ENCODE measurements at regions not wholly inside any gene's neighbourhood (a gene's known extent, or its start where the extent isn't known, plus 50 kb on each side); places are given as distances from the start of the nearest gene placed in this dataset.
"Not testable (repeated sequence)": the region's sequence is repeated elsewhere in the genome, so short reads cannot be mapped to it uniquely, and the experiment has no call there.

DNA sequence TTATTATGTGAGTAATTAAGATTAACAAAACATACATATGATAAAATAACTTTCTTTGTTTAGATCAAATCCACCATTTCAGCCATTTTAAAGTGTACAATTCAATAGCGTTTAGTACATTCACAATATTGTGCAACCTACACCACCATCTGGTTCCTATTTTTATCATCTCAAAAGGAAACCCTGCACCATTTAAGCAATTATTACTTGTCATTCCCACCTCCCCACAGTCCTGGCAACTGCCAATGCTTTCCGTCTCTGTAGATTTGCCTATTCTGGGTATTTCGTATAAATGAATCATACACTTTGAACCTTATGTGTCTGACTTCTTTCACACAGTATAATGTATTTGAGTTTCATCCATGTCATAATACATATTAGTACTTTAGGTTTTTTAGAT, 162.5 kb upstream of the CNTNAP4 start:
- Histone ChIP-seq H3K27ac (ENCODE audit: low read depth, low read length) (no peak overlapping the region), H3K36me3 (ENCODE audit: insufficient read depth, low read length) (no peaks in the 10 kb centered on the region), H3K4me3 (ENCODE audit: low read length) (no peak overlapping the region), H3K27me3 (ENCODE audit: insufficient read depth, low read length) (no peaks in the 10 kb centered on the region), H3K9me3 (ENCODE audit: insufficient read depth, low read depth, low read length) (no peaks in the 10 kb centered on the region), H3K9ac (ENCODE audit: low read depth, low read length) (no peak overlapping the region), H3K4me1 (ENCODE audit: insufficient read depth, low read length) (no peaks in the 10 kb centered on the region)
- 82% methylated on average over 2 of the region's 3 CpGs for WGBS

DNA sequence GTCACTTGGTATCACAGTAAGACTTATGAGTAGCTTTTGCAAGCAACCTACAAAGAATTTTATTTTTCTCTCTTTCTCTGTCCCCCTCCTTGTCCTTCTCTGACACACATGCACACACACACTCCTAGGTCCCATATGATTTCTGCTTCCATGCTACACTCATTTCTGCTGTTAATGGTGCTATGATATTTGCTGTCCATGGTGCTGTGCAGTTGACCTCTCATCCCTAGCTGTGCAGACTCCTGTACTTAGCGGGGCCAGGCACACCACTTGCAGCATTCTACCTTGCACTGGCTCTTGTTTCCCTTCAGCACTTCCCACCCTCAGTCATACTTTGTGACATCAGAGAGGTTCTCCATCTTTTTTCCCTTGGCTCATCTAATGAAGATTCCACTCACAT, 158.9 kb upstream of the CNTNAP4 start:
- Histone ChIP-seq H3K27me3 (ENCODE audit: insufficient read depth, low read length) (no peaks in the 10 kb centered on the region), H3K9ac (ENCODE audit: low read depth, low read length) (no peak overlapping the region), H3K36me3 (ENCODE audit: insufficient read depth, low read length) (no peaks in the 10 kb centered on the region), H3K4me3 (ENCODE audit: low read length) (no peak overlapping the region), H3K4me1 (ENCODE audit: insufficient read depth, low read length) (no peaks in the 10 kb centered on the region), H3K27ac (ENCODE audit: low read depth, low read length) (no peak overlapping the region), H3K9me3 (ENCODE audit: insufficient read depth, low read depth, low read length) (no peaks in the 10 kb centered on the region)
- WGBS = 95% methylated on average over 1 of the region's 1 CpG

DNA sequence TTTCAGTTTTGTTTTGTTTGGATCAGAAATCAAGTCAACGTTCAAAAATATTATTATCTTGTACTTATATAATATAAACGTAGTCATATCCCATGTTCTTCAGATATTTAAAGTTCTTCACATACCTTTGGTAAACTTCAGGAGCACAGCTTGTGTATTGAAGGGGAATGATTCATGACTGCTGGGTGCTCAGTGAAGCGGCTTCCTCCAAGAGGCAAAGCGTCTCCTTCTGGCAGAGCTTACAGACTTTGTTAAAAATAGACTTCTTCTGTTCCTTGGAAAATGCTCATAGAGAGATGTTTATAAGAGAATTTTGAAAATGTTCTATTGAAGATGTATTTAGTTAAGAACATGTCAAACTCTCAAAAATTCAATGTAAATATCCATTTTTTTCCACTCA, 155.6 kb upstream of the CNTNAP4 start:
- Histone ChIP-seq H3K36me3 (ENCODE audit: insufficient read depth, low read length) (no peaks in the 10 kb centered on the region), H3K4me1 (ENCODE audit: insufficient read depth, low read length) (no peaks in the 10 kb centered on the region), H3K9ac (ENCODE audit: low read depth, low read length) (no peak overlapping the region), H3K9me3 (ENCODE audit: insufficient read depth, low read depth, low read length) (no peaks in the 10 kb centered on the region), H3K27ac (ENCODE audit: low read depth, low read length) (no peak overlapping the region), H3K27me3 (ENCODE audit: insufficient read depth, low read length) (no peaks in the 10 kb centered on the region), H3K4me3 (ENCODE audit: low read length) (no peak overlapping the region)
- WGBS = 100% methylated on average over 2 of the region's 4 CpGs

DNA sequence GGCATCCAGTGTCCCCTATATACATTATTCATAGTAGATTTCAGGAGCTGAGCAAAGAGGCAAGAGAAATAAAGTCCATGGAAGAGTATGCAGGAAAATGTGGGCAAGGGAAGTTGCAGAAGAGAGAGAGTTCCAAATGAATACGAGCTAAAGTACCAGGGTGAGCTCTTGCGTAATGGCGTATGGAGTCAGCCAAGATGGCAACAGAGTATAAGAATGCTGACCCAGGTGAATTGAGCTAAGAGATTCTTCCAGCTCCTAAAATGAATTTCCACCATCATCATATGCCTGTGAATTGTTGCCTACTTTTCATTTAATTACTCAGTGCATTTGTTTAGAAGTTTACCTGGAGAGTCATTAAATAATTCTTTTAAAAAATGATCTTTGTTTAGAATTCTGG, 153.2 kb upstream of the CNTNAP4 start:
- H3K9me3 ChIP-seq (ENCODE audit: insufficient read depth, low read depth, low read length) = no peaks in the 10 kb centered on the region
- H3K4me3 ChIP-seq (ENCODE audit: low read length) = no peak overlapping the region
- H3K36me3 ChIP-seq (ENCODE audit: insufficient read depth, low read length) = no peaks in the 10 kb centered on the region
- H3K27me3 ChIP-seq (ENCODE audit: insufficient read depth, low read length) = no peaks in the 10 kb centered on the region
- no peak overlapping the region for H3K27ac ChIP-seq (ENCODE audit: low read depth, low read length)
- WGBS = 93% methylated on average over 3 of the region's 3 CpGs
- H3K4me1 ChIP-seq (ENCODE audit: insufficient read depth, low read length) = no peaks in the 10 kb centered on the region
- no peak overlapping the region for H3K9ac ChIP-seq (ENCODE audit: low read depth, low read length)

DNA sequence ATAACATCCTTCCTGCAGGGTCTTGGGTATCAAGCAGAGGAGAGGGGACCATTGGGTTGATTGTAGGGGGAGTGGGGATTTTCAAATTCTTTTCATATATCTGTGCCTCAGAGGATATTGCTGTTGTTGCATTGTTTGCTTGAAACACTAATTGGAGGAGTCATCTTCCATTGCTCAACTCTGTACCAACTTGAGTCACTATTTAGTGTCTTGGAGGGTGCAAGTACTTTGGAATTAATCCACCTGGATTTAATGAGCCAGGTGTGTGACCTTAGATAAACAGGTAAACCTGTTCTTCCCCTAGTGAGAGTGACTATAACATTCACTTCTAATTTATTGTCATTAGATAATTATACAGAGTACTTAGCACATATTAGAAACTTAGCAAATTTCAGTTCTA, 151.3 kb upstream of the CNTNAP4 start:
- Histone ChIP-seq H3K27ac (ENCODE audit: low read depth, low read length) (no peak overlapping the region), H3K4me1 (ENCODE audit: insufficient read depth, low read length) (no peaks in the 10 kb centered on the region), H3K9ac (ENCODE audit: low read depth, low read length) (no peak overlapping the region), H3K27me3 (ENCODE audit: insufficient read depth, low read length) (no peaks in the 10 kb centered on the region), H3K36me3 (ENCODE audit: insufficient read depth, low read length) (no peaks in the 10 kb centered on the region), H3K9me3 (ENCODE audit: insufficient read depth, low read depth, low read length) (no peaks in the 10 kb centered on the region), H3K4me3 (ENCODE audit: low read length) (no peak overlapping the region)

DNA sequence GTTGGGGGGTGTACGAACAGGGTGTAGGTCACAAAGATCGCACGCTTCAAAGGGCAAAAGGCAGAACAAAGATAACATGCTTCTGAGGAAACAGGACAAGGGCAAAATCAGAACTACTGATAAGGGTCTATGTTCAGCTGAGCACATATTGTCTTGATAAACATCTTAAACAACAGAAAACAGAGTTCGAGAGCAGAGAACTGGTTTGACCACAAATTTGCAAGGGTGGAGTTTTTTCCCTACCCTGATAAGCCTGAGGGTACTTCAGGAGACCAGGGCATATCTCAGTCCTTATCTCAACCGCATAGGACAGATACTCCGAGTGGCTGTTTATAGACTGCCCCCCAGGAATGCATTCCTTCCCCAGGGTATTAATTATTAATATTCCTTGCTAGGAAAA, 139.1 kb upstream of the CNTNAP4 start:
- H3K9me3 ChIP-seq (ENCODE audit: insufficient read depth, low read depth, low read length); H3K27me3 ChIP-seq (ENCODE audit: insufficient read depth, low read length); H3K9ac ChIP-seq (ENCODE audit: low read depth, low read length); H3K4me3 ChIP-seq (ENCODE audit: low read length); H3K4me1 ChIP-seq (ENCODE audit: insufficient read depth, low read length); H3K27ac ChIP-seq (ENCODE audit: low read depth, low read length); H3K36me3 ChIP-seq (ENCODE audit: insufficient read depth, low read length): not testable (repeated sequence)
- WGBS = 88% methylated on average over 6 of the region's 6 CpGs

DNA sequence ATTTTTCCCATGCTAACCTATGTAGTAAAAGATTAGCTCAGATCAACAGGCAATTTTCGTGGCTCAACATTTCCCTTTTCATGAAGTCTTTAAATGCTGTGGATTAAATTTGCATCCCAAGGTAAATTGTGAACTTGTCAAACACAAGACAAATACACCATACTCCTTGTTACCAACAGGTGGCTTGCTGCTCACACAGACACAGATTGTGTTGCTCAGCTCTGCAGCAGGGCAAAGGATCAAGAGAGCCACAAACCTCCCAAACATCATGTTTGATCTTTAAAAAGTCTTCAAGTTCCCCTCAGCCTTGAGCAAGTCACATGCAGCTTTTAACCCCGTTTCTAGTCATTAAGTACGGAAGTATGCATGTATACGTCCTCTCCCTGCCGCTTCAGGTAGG, 119.6 kb upstream of the CNTNAP4 start:
- no peak overlapping the region for H3K27ac ChIP-seq (ENCODE audit: low read depth, low read length)
- no peaks in the 10 kb centered on the region for H3K27me3 ChIP-seq (ENCODE audit: insufficient read depth, low read length)
- H3K4me3 ChIP-seq (ENCODE audit: low read length) = no peak overlapping the region
- H3K4me1 ChIP-seq (ENCODE audit: insufficient read depth, low read length) = no peaks in the 10 kb centered on the region
- no peaks in the 10 kb centered on the region for H3K36me3 ChIP-seq (ENCODE audit: insufficient read depth, low read length)
- WGBS = 89% methylated on average over 5 of the region's 5 CpGs
- no peak overlapping the region for H3K9ac ChIP-seq (ENCODE audit: low read depth, low read length)
- H3K9me3 ChIP-seq (ENCODE audit: insufficient read depth, low read depth, low read length) = no peaks in the 10 kb centered on the region

DNA sequence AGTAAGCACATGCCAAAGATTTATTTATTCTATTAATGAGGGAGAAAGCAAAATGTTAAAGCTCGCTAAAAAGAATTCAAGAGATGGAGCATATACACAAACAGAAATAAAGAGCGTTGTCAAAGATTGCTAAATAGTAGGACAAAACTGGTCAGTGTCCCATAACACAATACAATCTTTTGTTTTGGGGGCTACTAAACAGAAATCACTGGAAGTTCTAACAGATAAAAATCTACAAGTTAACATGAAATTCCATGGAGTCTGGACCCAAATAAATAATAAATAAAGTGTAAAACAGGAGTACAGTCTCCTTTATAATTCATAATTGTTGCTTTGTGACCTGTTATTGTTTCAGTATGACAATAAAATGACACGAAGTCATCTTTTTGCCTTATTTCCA, 115.2 kb upstream of the CNTNAP4 start:
- Histone ChIP-seq H3K27ac (ENCODE audit: low read depth, low read length) (no peak overlapping the region), H3K9me3 (ENCODE audit: insufficient read depth, low read depth, low read length) (no peaks in the 10 kb centered on the region), H3K36me3 (ENCODE audit: insufficient read depth, low read length) (no peaks in the 10 kb centered on the region), H3K27me3 (ENCODE audit: insufficient read depth, low read length) (no peaks in the 10 kb centered on the region), H3K4me3 (ENCODE audit: low read length) (no peak overlapping the region), H3K9ac (ENCODE audit: low read depth, low read length) (no peak overlapping the region), H3K4me1 (ENCODE audit: insufficient read depth, low read length) (no peaks in the 10 kb centered on the region)
- WGBS = 100% methylated on average over 2 of the region's 3 CpGs

DNA sequence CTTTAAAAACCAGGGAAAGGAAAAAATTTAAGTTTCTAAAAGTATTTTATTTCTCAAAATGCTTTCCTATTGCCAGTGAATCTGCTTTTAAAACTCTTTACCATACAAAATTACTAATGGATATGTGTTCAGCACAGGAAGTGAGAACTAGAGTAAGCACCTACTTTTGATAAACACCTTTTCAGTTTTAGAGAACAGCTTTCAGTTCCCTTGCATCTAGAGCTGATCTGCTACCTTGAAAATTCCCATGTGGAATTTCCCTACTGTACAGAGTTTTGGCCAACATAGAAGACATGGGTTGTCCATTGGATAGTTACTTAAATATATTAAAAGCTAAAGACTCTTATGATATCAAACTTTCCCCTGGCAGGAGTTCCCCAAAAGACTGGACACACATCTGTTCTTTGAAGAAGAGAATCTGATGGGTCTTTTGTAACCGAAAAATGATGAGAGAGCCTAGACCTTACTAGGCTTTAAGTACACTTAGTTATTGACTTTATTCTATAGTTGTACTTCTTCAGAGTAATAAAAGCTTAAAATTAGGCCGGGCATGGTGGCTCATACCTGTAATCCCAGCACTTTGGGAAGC, 112.1 kb upstream of the CNTNAP4 start:
- Histone ChIP-seq H3K4me3 (ENCODE audit: low read length) (no peak overlapping the region), H3K27ac (ENCODE audit: low read depth, low read length) (no peak overlapping the region), H3K27me3 (ENCODE audit: insufficient read depth, low read length) (no peaks in the 10 kb centered on the region), H3K4me1 (ENCODE audit: insufficient read depth, low read length) (no peaks in the 10 kb centered on the region), H3K9me3 (ENCODE audit: insufficient read depth, low read depth, low read length) (no peaks in the 10 kb centered on the region), H3K9ac (ENCODE audit: low read depth, low read length) (no peak overlapping the region), H3K36me3 (ENCODE audit: insufficient read depth, low read length) (no peaks in the 10 kb centered on the region)
- 85% methylated on average over 1 of the region's 2 CpGs for WGBS

DNA sequence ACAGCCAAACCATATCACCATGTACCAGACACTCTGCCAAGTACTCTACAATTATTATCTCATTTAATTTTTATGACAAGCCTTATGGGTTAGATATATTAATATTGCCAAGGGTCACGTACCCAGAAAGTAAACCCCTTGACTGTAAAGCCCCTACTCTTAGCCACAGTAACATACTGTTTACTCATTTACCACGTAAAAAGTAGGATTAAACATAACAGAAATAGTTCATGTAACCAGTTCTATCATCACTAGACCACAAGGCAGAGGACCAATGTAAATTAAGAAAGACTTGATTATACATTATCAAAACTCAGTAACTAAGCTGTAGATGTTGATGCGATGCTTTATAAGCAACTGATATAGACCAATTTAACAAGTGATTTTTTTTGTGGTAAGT, 101.5 kb upstream of the CNTNAP4 start:
- Histone ChIP-seq H3K4me3 (ENCODE audit: low read length) (no peak overlapping the region), H3K27me3 (ENCODE audit: insufficient read depth, low read length) (no peaks in the 10 kb centered on the region), H3K9me3 (ENCODE audit: insufficient read depth, low read depth, low read length) (peaks cover 11% of the 10 kb centered on the region; the same call in 1 of the 2 replicates), H3K36me3 (ENCODE audit: insufficient read depth, low read length) (no peaks in the 10 kb centered on the region), H3K27ac (ENCODE audit: low read depth, low read length) (no peak overlapping the region), H3K9ac (ENCODE audit: low read depth, low read length) (no peak overlapping the region), H3K4me1 (ENCODE audit: insufficient read depth, low read length) (no peaks in the 10 kb centered on the region)
- WGBS = 100% methylated on average over 2 of the region's 3 CpGs

DNA sequence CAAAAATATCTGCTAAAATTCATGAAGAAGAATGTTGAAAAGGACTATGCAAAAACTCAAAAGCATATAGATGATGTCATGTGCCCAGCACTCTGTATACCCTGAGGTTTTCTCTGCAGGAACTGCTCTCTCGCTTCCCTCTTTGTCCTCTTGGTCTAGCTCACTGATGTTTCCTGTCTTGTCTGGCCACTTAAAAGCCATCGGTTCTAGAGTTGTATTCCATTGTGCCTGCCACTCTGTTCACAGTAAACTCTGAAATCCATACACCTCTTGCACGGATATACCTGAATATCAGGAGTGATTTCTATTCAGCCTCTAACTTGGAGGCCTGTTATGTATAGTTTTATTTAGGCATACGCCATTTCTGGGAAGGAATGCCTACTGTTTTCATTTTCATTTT, 101.0 kb upstream of the CNTNAP4 start:
- no peak overlapping the region for H3K4me3 ChIP-seq (ENCODE audit: low read length)

DNA sequence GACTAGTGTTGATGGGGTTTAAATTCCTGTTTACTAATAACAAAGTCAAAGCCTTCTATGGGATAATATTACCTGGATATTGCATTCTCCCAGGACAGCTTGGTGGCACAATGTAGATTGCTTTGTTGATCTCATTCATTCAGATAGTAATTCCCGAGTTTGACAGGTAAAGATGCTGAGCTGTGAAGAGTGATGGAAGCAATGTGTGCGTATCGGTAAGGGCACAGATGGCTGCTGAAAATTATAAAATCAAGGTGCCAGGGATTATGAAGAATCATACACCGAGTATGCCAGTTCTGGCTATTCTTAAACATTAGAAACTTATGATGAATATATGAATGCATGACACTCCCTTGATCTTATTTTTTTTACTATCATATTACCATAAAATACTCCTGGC, 100.6 kb upstream of the CNTNAP4 start:
- Histone ChIP-seq H3K27ac (ENCODE audit: low read depth, low read length) (no peak overlapping the region), H3K4me3 (ENCODE audit: low read length) (no peak overlapping the region)

More for the DNA sequence above, 101.0 kb upstream of the CNTNAP4 start:
- Histone ChIP-seq H3K27me3 (ENCODE audit: insufficient read depth, low read length) (no peaks in the 10 kb centered on the region), H3K27ac (ENCODE audit: low read depth, low read length) (no peak overlapping the region), H3K9ac (ENCODE audit: low read depth, low read length) (no peak overlapping the region), H3K4me1 (ENCODE audit: insufficient read depth, low read length) (no peaks in the 10 kb centered on the region), H3K36me3 (ENCODE audit: insufficient read depth, low read length) (no peaks in the 10 kb centered on the region), H3K9me3 (ENCODE audit: insufficient read depth, low read depth, low read length) (peaks cover 11% of the 10 kb centered on the region; the same call in 1 of the 2 replicates)
- 94% methylated on average over 3 of the region's 4 CpGs for WGBS

More for the DNA sequence above, 100.6 kb upstream of the CNTNAP4 start:
- H3K27me3 ChIP-seq (ENCODE audit: insufficient read depth, low read length) = no peaks in the 10 kb centered on the region
- no peaks in the 10 kb centered on the region for H3K36me3 ChIP-seq (ENCODE audit: insufficient read depth, low read length)
- 97% methylated on average over 4 of the region's 4 CpGs for WGBS
- H3K9ac ChIP-seq (ENCODE audit: low read depth, low read length) = no peak overlapping the region
- no peaks in the 10 kb centered on the region for H3K4me1 ChIP-seq (ENCODE audit: insufficient read depth, low read length)
- H3K9me3 ChIP-seq (ENCODE audit: insufficient read depth, low read depth, low read length) = peaks cover 10% of the 10 kb centered on the region; the same call in 1 of the 2 replicates

Data from HUES64 (cell line).